HG03442 (cell line): ENCODE measurements at regions not wholly inside any gene's neighbourhood (a gene's known extent, or its start where the extent isn't known, plus 50 kb on each side); places are given as distances from the start of the nearest gene placed in this dataset.
"Not testable (repeated sequence)": the region's sequence is repeated elsewhere in the genome, so short reads cannot be mapped to it uniquely, and the experiment has no call there.

Experiments used
- ATAC-seq: cut with Tn5 transposase; IDR thresholded peaks from one replicate; pipeline ENCODE4 v1.9.1; 2021; ENCODE audit warnings: mild to moderate bottlenecking, moderate library complexity; ENCODE audit not compliant: unreplicated experiment

- no peak for ATAC-seq
Measured at GRCh38 chr5:17079562-17079961, 137.9 kb upstream of the BASP1 start.

GRCh38 chr5:17080361-17080760, 137.1 kb upstream of the BASP1 start:
- no peak for ATAC-seq

GRCh38 chr5:17081142-17081541, 136.3 kb upstream of the BASP1 start:
- no peak for ATAC-seq

GRCh38 chr5:17083276-17083675, 134.2 kb upstream of the BASP1 start:
- not testable (repeated sequence) for ATAC-seq

- no peak for ATAC-seq
Measured at GRCh38 chr5:17087035-17087434, 130.4 kb upstream of the BASP1 start.

GRCh38 chr5:17088051-17088450, 129.4 kb upstream of the BASP1 start:
- no peak for ATAC-seq

GRCh38 chr5:17089001-17089400, 128.4 kb upstream of the BASP1 start:
- ATAC-seq = no peak

- ATAC-seq = no peak
Measured at GRCh38 chr5:17089690-17090089, 127.7 kb upstream of the BASP1 start.

GRCh38 chr5:17090839-17091238, 126.6 kb upstream of the BASP1 start:
- no peak for ATAC-seq

- no peak for ATAC-seq
Measured at GRCh38 chr5:17094830-17095229, 122.6 kb upstream of the BASP1 start.

- ATAC-seq = no peak
Measured at GRCh38 chr5:17096952-17097695, 120.3 kb upstream of the BASP1 start.

GRCh38 chr5:17099946-17100345, 117.5 kb upstream of the BASP1 start:
- ATAC-seq = no peak

- ATAC-seq = no peak
Measured at GRCh38 chr5:17103461-17103860, 114.0 kb upstream of the BASP1 start.

- ATAC-seq = no peak
Measured at GRCh38 chr5:17105744-17106418, 111.5 kb upstream of the BASP1 start.

- ATAC-seq = no peak
Measured at GRCh38 chr5:17106521-17106920, 110.9 kb upstream of the BASP1 start.

- not testable (repeated sequence) for ATAC-seq
Measured at GRCh38 chr5:17112091-17112716, 105.2 kb upstream of the BASP1 start.

GRCh38 chr5:17113174-17113958, 104.1 kb upstream of the BASP1 start:
- no peak for ATAC-seq

GRCh38 chr5:17114233-17114632, 103.2 kb upstream of the BASP1 start:
- no peak for ATAC-seq

- no peak for ATAC-seq
Measured at GRCh38 chr5:17114715-17115599, 102.5 kb upstream of the BASP1 start.

- ATAC-seq = no peak
Measured at GRCh38 chr5:17115855-17116254, 101.6 kb upstream of the BASP1 start.
